ENCODE measurements at regions not wholly inside any gene's neighbourhood (a gene's known extent, or its start where the extent isn't known, plus 50 kb on each side); places are given as distances from the start of the nearest gene placed in this dataset.

DNA sequence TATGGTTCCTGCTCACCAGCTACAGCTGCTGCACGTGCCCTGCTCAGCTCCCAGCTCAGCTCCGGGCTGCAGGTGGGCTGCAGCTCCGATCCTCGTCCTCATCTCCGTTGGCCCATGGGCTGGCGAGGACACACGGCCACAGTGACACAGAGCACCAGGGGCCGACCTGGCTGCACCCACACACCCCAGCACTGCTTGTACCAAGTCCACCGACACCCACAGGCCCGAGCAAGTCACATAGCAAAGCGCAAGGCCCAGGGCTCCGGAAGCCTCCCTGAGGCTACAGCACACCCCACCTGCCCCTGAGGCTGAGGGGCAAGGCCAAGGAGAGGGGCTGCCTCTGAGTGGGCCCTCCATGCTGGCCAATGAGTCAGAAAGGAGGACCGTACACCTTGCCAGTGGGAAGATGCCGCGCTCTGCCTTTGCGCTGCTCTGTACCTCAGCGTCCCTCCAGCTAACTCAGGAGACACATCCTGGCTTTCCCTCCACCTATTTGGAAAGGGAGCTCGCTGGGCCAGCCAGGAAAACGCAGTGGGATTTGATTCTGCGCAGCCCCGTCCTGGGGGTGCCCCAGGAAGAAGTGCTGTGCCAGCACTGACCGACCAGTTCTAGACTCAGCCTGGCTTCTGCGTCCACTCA is 124.8 kb downstream of the SIK1 start:
- no peak overlapping the region for H3K27ac ChIP-seq (ENCODE audit: low read depth, low read length, poor library complexity, severe bottlenecking)
- H3K9ac ChIP-seq (ENCODE audit: low read length): no peak overlapping the region
- H4K20me1 ChIP-seq (ENCODE audit: insufficient read depth, low read length): no peaks in the 10 kb centered on the region
- H3K79me2 ChIP-seq (ENCODE audit: insufficient read depth, low read length): no peaks in the 10 kb centered on the region
- H3K9me2 ChIP-seq (ENCODE audit: low read depth, low read length): no peaks in the 10 kb centered on the region
- H3K27me3 ChIP-seq (ENCODE audit: insufficient read depth, low read length): peaks cover 17% of the 10 kb centered on the region; the same call in 1 of the 2 replicates
- no peak overlapping the region for H3K4me2 ChIP-seq (ENCODE audit: low read length)
- TF ChIP-seq EZH2 (IDR thresholded peaks at IDR 0.05; ENCODE audit: borderline replicate concordance, low read length) (no peak), CTCF (IDR thresholded peaks at IDR 0.05; ENCODE audit: low read length) (no peak)
- no peaks in the 10 kb centered on the region for H3K9me3 ChIP-seq (ENCODE audit: low read length)
- no peaks in the 10 kb centered on the region for H3K36me3 ChIP-seq (ENCODE audit: insufficient read depth, low read length)
- peaks cover 4% of the 10 kb centered on the region for H3K4me1 ChIP-seq (ENCODE audit: insufficient read depth, low read length, severe bottlenecking)
- H3F3A ChIP-seq (ENCODE audit: insufficient read depth, low read length): no peaks in the 10 kb centered on the region
- no peak overlapping the region for H2AFZ ChIP-seq (ENCODE audit: low read length)
- H3K4me3 ChIP-seq (ENCODE audit: low read depth, low read length, poor library complexity, severe bottlenecking): no peak overlapping the region

DNA sequence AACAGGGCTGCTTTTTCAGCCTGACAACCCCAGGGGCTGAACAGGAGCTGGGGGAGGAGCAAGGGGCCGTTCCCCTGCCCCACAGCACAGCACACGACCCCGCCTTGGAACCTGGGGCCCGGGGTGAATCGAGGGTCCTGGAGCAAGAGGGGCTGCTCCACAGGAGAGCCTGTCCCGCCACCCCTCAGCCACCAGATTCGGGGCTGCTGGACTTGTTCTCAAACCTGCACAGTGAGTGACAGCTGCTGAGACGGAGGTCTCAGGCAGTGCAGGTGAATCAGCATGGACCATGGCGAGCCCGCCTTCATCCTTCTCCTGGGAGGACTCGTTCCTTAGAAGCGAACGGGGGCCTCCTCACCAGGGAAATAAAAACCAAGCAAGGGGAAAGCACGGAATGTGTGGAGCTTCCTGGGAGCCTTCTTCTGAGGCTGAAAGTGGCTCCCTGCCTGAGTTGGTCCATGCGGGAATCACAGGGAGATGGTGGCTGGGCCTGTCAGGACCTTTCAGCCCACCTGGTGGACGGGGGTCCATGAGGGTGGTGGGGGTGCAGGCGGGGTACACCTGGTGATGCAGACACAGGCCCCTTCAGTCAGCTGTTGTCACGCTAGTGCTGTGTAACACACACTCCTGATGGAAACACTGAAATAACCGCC is 125.4 kb downstream of the SIK1 start:
- Histone ChIP-seq H3K36me3 (ENCODE audit: insufficient read depth, low read length) (no peaks in the 10 kb centered on the region), H3K9me2 (ENCODE audit: low read depth, low read length) (no peaks in the 10 kb centered on the region), H3K27me3 (ENCODE audit: insufficient read depth, low read length) (peaks cover 19% of the 10 kb centered on the region; the same call in 1 of the 2 replicates), H2AFZ (ENCODE audit: low read length) (no peak overlapping the region), H3K9me3 (ENCODE audit: low read length) (no peaks in the 10 kb centered on the region), H3K4me2 (ENCODE audit: low read length) (no peak overlapping the region), H4K20me1 (ENCODE audit: insufficient read depth, low read length) (no peaks in the 10 kb centered on the region), H3K27ac (ENCODE audit: low read depth, low read length, poor library complexity, severe bottlenecking) (no peak overlapping the region), H3F3A (ENCODE audit: insufficient read depth, low read length) (no peaks in the 10 kb centered on the region), H3K4me3 (ENCODE audit: low read depth, low read length, poor library complexity, severe bottlenecking) (no peak overlapping the region), H3K4me1 (ENCODE audit: insufficient read depth, low read length, severe bottlenecking) (peaks cover 4% of the 10 kb centered on the region), H3K79me2 (ENCODE audit: insufficient read depth, low read length) (no peaks in the 10 kb centered on the region), H3K9ac (ENCODE audit: low read length) (no peak overlapping the region)
- TF ChIP-seq CTCF (IDR thresholded peaks at IDR 0.05; ENCODE audit: low read length): no peak
- TF ChIP-seq EZH2 (IDR thresholded peaks at IDR 0.05; ENCODE audit: borderline replicate concordance, low read length): no peak

- no peaks in the 10 kb centered on the region for H3F3A ChIP-seq (ENCODE audit: insufficient read depth, low read length)
- no peak overlapping the region for H2AFZ ChIP-seq (ENCODE audit: low read length)
- H4K20me1 ChIP-seq (ENCODE audit: insufficient read depth, low read length): no peaks in the 10 kb centered on the region
- H3K36me3 ChIP-seq (ENCODE audit: insufficient read depth, low read length): no peaks in the 10 kb centered on the region
- H3K4me2 ChIP-seq (ENCODE audit: low read length): no peak overlapping the region
- H3K79me2 ChIP-seq (ENCODE audit: insufficient read depth, low read length): no peaks in the 10 kb centered on the region
- TF ChIP-seq CTCF (IDR thresholded peaks at IDR 0.05; ENCODE audit: low read length) (no peak), EZH2 (IDR thresholded peaks at IDR 0.05; ENCODE audit: borderline replicate concordance, low read length) (no peak)
- H3K27ac ChIP-seq (ENCODE audit: low read depth, low read length, poor library complexity, severe bottlenecking): no peak overlapping the region
- no peaks in the 10 kb centered on the region for H3K9me3 ChIP-seq (ENCODE audit: low read length)
- H3K27me3 ChIP-seq (ENCODE audit: insufficient read depth, low read length): peaks cover 25% of the 10 kb centered on the region; the same call in 1 of the 2 replicates
- H3K9ac ChIP-seq (ENCODE audit: low read length): no peak overlapping the region
- no peak overlapping the region for H3K4me3 ChIP-seq (ENCODE audit: low read depth, low read length, poor library complexity, severe bottlenecking)
- peaks cover 4% of the 10 kb centered on the region for H3K4me1 ChIP-seq (ENCODE audit: insufficient read depth, low read length, severe bottlenecking)
- no peaks in the 10 kb centered on the region for H3K9me2 ChIP-seq (ENCODE audit: low read depth, low read length)
These were observed 126.2 kb downstream of the SIK1 start for GRCh38 chr21:43300496-43301408.
